ENCODE measurements at regions not wholly inside any gene's neighbourhood (a gene's known extent, or its start where the extent isn't known, plus 50 kb on each side); places are given as distances from the start of the nearest gene placed in this dataset.

- TF ChIP-seq, protein P1, sequence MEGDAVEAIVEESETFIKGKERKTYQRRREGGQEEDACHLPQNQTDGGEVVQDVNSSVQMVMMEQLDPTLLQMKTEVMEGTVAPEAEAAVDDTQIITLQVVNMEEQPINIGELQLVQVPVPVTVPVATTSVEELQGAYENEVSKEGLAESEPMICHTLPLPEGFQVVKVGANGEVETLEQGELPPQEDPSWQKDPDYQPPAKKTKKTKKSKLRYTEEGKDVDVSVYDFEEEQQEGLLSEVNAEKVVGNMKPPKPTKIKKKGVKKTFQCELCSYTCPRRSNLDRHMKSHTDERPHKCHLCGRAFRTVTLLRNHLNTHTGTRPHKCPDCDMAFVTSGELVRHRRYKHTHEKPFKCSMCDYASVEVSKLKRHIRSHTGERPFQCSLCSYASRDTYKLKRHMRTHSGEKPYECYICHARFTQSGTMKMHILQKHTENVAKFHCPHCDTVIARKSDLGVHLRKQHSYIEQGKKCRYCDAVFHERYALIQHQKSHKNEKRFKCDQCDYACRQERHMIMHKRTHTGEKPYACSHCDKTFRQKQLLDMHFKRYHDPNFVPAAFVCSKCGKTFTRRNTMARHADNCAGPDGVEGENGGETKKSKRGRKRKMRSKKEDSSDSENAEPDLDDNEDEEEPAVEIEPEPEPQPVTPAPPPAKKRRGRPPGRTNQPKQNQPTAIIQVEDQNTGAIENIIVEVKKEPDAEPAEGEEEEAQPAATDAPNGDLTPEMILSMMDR (IDR thresholded peaks at IDR 0.05) = no peak
- TF ChIP-seq POLR2A (IDR thresholded peaks at IDR 0.05) = no peak
Observed at GRCh38 chr7:86214734-86215133, 429.0 kb upstream of the GRM3 start.

All from heart left ventricle (tissue), 13 donors.